Fibroblast of pulmonary artery (primary cell): ENCODE measurements at regions not wholly inside any gene's neighbourhood (a gene's known extent, or its start where the extent isn't known, plus 50 kb on each side); places are given as distances from the start of the nearest gene placed in this dataset.

Experiments used
- DNase-seq: peaks from one replicate; pipeline ENCODE4 v3.0.0-alpha.2; 2010; ENCODE audit warnings: low read depth
- H3K4me3 ChIP-seq: replicated peaks from 2 replicates; pipeline ENCODE4 v1.5.1; 2011; ENCODE audit warnings: low read depth, mild to moderate bottlenecking, control low read depth, low read length, moderate library complexity
- CTCF ChIP-seq: IDR thresholded peaks from 2 replicates; pipeline ENCODE4 v1.5.1; 2011; ENCODE audit warnings: mild to moderate bottlenecking, control low read depth, low read length, inconsistent platforms; ENCODE audit errors: missing control alignments

GRCh38 chr12:24573621-24574020, 375.3 kb downstream of the BCAT1 start:
- H3K4me3 ChIP-seq, result no peak overlapping the region
- TF ChIP-seq CTCF, result no peak
- DNase-seq, result no peak

GRCh38 chr12:24565300-24565699, 383.6 kb downstream of the BCAT1 start:
- no peak overlapping the region for H3K4me3 ChIP-seq
- no peak for DNase-seq
- TF ChIP-seq CTCF, result no peak

GRCh38 chr12:24562771-24563431, 386.0 kb downstream of the BCAT1 start:
- no peak for TF ChIP-seq CTCF
- peak; percentile 37 for DNase-seq
- H3K4me3 ChIP-seq, result peak overlapping the region; percentile 77

DNA sequence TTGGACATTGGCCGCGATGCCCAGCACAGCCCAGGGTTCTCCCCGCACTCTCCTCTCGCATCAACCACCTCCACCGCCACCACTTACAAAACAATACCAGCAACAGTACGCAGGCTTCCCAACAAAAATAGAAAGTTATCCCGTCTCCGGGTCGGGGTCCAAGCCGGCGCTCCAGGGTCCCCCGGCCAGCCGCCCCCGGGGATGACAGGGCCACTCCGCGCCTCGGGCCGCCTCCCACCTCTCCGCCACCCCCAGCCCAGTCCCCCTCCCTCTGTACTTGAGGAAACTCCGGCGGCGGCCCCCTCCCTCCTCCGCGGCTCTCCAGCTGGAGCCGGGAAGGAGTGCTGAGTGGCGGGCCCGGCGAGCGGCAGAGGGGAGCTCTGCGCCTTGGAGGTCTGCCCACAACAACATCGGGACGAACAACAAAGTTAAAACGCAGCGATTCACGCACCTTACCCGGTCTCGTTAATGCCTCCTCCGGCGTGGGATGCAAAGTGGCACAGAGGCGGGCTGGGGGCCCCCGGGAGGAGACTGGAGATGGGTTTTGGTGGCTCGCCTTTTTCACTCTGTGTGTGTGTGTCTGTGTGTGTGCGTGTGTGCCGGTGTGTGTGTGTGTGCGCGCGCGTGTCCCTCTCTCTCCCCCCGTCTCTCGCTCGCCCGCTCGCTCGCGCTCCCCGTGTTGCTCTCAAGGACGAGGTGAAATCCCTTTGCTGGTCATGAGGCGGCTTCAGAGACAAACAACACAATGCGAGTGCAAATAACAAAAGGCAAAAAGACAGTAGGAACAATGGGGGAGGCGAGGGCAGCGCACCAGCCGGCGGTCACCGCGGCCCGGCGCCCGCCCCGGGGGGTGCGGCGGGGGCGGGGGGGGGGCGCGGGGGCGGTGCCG, 386.8 kb downstream of the BCAT1 start:
- TF ChIP-seq CTCF, result no peak
- H3K4me3 ChIP-seq, result peak overlapping the region; percentile 77
- peak; percentile 57 for DNase-seq

DNA sequence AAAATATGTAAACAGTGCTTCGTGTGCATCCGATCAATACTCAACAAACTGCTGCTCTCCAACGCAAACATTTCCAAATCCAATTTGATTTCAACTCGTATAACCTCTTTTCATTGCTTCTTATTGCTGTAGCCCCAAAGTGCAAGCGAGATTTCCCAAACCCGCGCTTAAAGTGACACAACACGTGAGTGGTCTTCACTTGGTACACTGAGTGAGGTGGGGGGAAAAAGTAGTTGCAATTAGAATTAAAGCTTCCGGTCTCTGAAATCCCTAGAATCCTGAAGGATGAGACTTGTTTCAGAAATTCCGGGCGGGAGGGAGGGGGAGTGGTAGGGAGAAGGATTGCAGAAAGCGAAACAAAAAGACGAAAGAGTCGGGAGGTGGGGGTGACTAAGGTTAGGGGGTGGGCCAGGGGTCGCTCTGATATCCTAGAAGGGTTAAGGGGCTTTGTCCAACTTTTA, 387.5 kb downstream of the BCAT1 start:
- DNase-seq, result peak; percentile 24
- H3K4me3 ChIP-seq, result peak overlapping the region; percentile 77
- TF ChIP-seq CTCF, result no peak

GRCh38 chr12:24560831-24561271, 388.1 kb downstream of the BCAT1 start:
- H3K4me3 ChIP-seq, result peak overlapping the region; percentile 77
- no peak for TF ChIP-seq CTCF
- DNase-seq, result no peak
